BJ (cell line): ENCODE measurements at regions not wholly inside any gene's neighbourhood (a gene's known extent, or its start where the extent isn't known, plus 50 kb on each side); places are given as distances from the start of the nearest gene placed in this dataset.

Source experiments
- CTCF ChIA-PET: fragments of 350-600 bp; formaldehyde crosslinking; extraction: SDS; loops from one replicate; lab custom pipeline; 2021; ENCODE audit warnings: antibody characterized with exemption, inconsistent platforms; lab: Yijun Ruan, JAX
- POLR2A ChIA-PET: fragments of 300-600 bp; sonication (Branson Sonifier 250); formaldehyde crosslinking; extraction: SDS; loops from one replicate; lab custom pipeline; 2021; ENCODE audit warnings: antibody characterized with exemption; lab: Charles Lee
- DNase-seq: peaks from one replicate; pipeline ENCODE4 v3.0.0-alpha.2; 2011; ENCODE audit warnings: low read depth
- H3K27me3 ChIP-seq: 2 replicates; pipeline ENCODE4 v1.6.0; 2011; ENCODE audit warnings: low read length; ENCODE audit not compliant: control insufficient read depth, insufficient read depth
- H3K36me3 ChIP-seq: 2 replicates; pipeline ENCODE4 v1.5.1; 2011; ENCODE audit warnings: low read length; ENCODE audit not compliant: control insufficient read depth, insufficient read depth
- H3K4me3 ChIP-seq: 2 replicates; pipeline ENCODE4 v1.5.1; 2011; ENCODE audit warnings: low read depth, mild to moderate bottlenecking, control low read depth, low read length
- CTCF ChIP-seq: IDR thresholded peaks from 2 replicates; pipeline ENCODE4 v1.5.1; 2011; ENCODE audit warnings: low read depth, mild to moderate bottlenecking, control low read depth, inconsistent platforms, low read length, moderate library complexity; ENCODE audit not compliant: insufficient read depth

GRCh38 chr13:39249982-39250381, 211.7 kb downstream of the NHLRC3 start:
- DNase-seq, result no peak
- H3K36me3 ChIP-seq, result no peaks in the 10 kb centered on the region
- ChIA-PET CTCF (interaction anchor here (1.8 kb wide), 1 partner anchor 13 kb away, joined by 3 read pairs; no protein-coding TSS in a partner anchor), POLR2A (no interaction called here)
- 0 out of 2 replicates have a peak, but pooled peaks cover 2% of the 10 kb centered on the region for H3K27me3 ChIP-seq
- H3K4me3 ChIP-seq, result no peak overlapping the region
- no peak for TF ChIP-seq CTCF

GRCh38 chr13:39250440-39250839, 212.2 kb downstream of the NHLRC3 start:
- no peak for TF ChIP-seq CTCF
- Histone ChIP-seq H3K27me3 (0 out of 2 replicates have a peak, but pooled peaks cover 2% of the 10 kb centered on the region), H3K36me3 (no peaks in the 10 kb centered on the region), H3K4me3 (no peak overlapping the region)
- DNase-seq, result no peak
- CTCF ChIA-PET, result interaction anchor here (1.8 kb wide), 1 partner anchor 12 kb away, joined by 3 read pairs; no protein-coding TSS in a partner anchor
- POLR2A ChIA-PET, result no interaction called here

- Histone ChIP-seq H3K4me3 (no peak overlapping the region), H3K36me3 (no peaks in the 10 kb centered on the region), H3K27me3 (0 out of 2 replicates have a peak, but pooled peaks cover 2% of the 10 kb centered on the region)
- POLR2A ChIA-PET, result no interaction called here
- CTCF ChIA-PET, result interaction anchor here (0.6 to 1.8 kb wide), 2 partner anchors 11 to 123 kb away, joined by 3 to 4 read pairs; no protein-coding TSS in a partner anchor
- no peak for TF ChIP-seq CTCF
- no peak for DNase-seq
These were observed 213.1 kb downstream of the NHLRC3 start for GRCh38 chr13:39251340-39251739.

- no peak for TF ChIP-seq CTCF
- CTCF ChIA-PET, result interaction anchor here (0.5 to 2.1 kb wide), 4 partner anchors 10 to 358 kb away, joined by 3 to 8 read pairs (median 6); no protein-coding TSS in a partner anchor
- peak; percentile 6 for DNase-seq
- POLR2A ChIA-PET, result no interaction called here
- Histone ChIP-seq H3K27me3 (0 out of 2 replicates have a peak, but pooled peaks cover 2% of the 10 kb centered on the region), H3K4me3 (no peak overlapping the region), H3K36me3 (no peaks in the 10 kb centered on the region)
These were observed 215.5 kb downstream of the NHLRC3 start for GRCh38 chr13:39253774-39254173.

- no peak overlapping the region for H3K4me3 ChIP-seq
- TF ChIP-seq CTCF, result no peak
- ChIA-PET POLR2A (no interaction called here), CTCF (interaction anchor here (2.0 kb wide), 1 partner anchor 357 kb away, joined by 8 read pairs; no protein-coding TSS in a partner anchor)
- H3K36me3 ChIP-seq, result no peaks in the 10 kb centered on the region
- DNase-seq, result no peak
- H3K27me3 ChIP-seq, result 0 out of 2 replicates have a peak, but pooled peaks cover 2% of the 10 kb centered on the region
These were observed 216.3 kb downstream of the NHLRC3 start for GRCh38 chr13:39254601-39255000.
